LNCAP (cell line): ENCODE measurements at regions not wholly inside any gene's neighbourhood (a gene's known extent, or its start where the extent isn't known, plus 50 kb on each side); places are given as distances from the start of the nearest gene placed in this dataset.

Experiments
- CTCF ChIP-seq: fragments of 450-650 bp; IDR thresholded peaks from 2 replicates; pipeline ENCODE4 v1.5.1; 2017; ENCODE audit warnings: mild to moderate bottlenecking

GRCh38 chr5:67431191-67431590, 234.6 kb upstream of the CD180 start:
- TF ChIP-seq CTCF = no peak

GRCh38 chr5:67427850-67428298, 231.3 kb upstream of the CD180 start:
- no peak for TF ChIP-seq CTCF

GRCh38 chr5:67426961-67427849, 230.6 kb upstream of the CD180 start:
- no peak for TF ChIP-seq CTCF

DNA sequence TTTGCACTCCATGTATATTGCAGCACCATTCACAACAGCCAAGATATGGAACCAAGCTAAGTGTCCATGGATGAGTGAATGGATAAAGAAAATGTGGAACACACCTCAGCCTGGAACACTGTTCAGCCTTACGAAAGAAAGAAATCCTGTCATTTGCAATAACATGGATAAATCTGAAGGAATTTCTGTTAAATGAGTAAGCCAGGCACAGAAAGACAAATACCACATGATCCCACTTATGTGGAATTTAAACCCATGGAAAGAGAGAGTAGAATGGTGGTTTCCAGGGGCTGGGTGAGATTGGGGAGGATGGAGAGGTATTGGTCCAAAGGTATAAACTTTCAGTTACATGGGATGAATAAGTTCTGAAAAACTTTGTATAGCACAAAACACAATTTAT, 228.9 kb upstream of the CD180 start:
- TF ChIP-seq CTCF = no peak

DNA sequence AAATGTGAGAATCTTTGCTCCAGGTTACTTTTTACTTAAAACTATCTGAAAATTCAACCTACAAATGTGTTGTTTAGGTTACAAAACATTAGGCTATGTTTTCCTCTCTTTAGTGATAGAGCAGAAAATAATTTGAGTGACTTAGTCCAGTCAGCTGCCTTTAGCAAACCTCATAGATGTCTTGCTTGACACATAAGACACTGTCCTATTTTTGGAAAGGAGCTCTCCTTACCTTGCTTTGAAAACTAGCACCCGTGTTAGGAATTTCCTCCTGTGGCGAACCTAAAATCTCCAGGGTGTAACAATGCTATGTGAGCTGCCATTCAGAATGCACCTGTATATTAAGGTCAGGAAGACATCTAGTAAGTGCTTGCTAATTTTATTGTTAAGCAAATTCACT, 221.2 kb upstream of the CD180 start:
- no peak for TF ChIP-seq CTCF

- no peak for TF ChIP-seq CTCF
Observed at GRCh38 chr5:67416986-67417385, 220.4 kb upstream of the CD180 start.

GRCh38 chr5:67416133-67416937, 219.7 kb upstream of the CD180 start:
- TF ChIP-seq CTCF = no peak
